A549 (cell line): ENCODE measurements at regions not wholly inside any gene's neighbourhood (a gene's known extent, or its start where the extent isn't known, plus 50 kb on each side); places are given as distances from the start of the nearest gene placed in this dataset.
A peak's percentile ranks its signal among the peaks of the same experiment; 100 is the strongest.
"Not testable (repeated sequence)": the region's sequence is repeated elsewhere in the genome, so short reads cannot be mapped to it uniquely, and the experiment has no call there.

Source experiments
- ATAC-seq, 2 experiments: fragments of 200-7000 bp in 1 of 2; fragments of >200 bp in 1 of 2; cut with Nextera tagmentation in 1 of 2; cut with Tn5 transposase in 1 of 2; 3 replicates each; pipeline versions ENCODE4 v1.8.0 to v1.9.1; 2018 to 2020; ENCODE audit warnings: mild to moderate bottlenecking in 1 of 2, moderate library complexity in 1 of 2
- CTCF ChIA-PET: fragments of 300-600 bp; sonication (Branson Sonifier 250); formaldehyde crosslinking; extraction: SDS; loops from one replicate; lab custom pipeline; 2021; ENCODE audit warnings: antibody characterized with exemption, inconsistent platforms; lab: Yijun Ruan, JAX
- POLR2A ChIA-PET: fragments of 350-600 bp; formaldehyde crosslinking; extraction: SDS; loops from one replicate; lab custom pipeline; 2021; ENCODE audit warnings: antibody characterized with exemption, inconsistent platforms; lab: Yijun Ruan, JAX
- DNase-seq, 2 experiments: peaks; one replicate each; pipeline versions ENCODE4 v3.0.0 to v3.0.0-alpha.2; 2011 to 2016; ENCODE audit warnings: low read depth in 1 of 2, low spot score in 1 of 2
- FAIRE-seq: peaks from 2 replicates; lab custom pipeline; 2011; peaks lifted over from hg19 to GRCh38; lab: Jason Lieb, UNC
- H3K27ac ChIP-seq, 2 experiments: fragments of >200 bp; sonication (Bioruptor Twin); formaldehyde crosslinking; 3 replicates each; pipeline ENCODE4 v1.5.1; 2016 to 2017
- H3K4me1 ChIP-seq: fragments of >200 bp; sonication (Bioruptor Twin); formaldehyde crosslinking; 3 replicates; pipeline ENCODE4 v1.6.1; 2016
- H3K4me2 ChIP-seq: fragments of >200 bp; sonication (Bioruptor Twin); formaldehyde crosslinking; 3 replicates; pipeline ENCODE4 v1.6.1; 2016
- H3K4me3 ChIP-seq: fragments of >200 bp; sonication (Bioruptor Twin); formaldehyde crosslinking; 3 replicates; pipeline ENCODE4 v1.5.1; 2016
- H3K9me3 ChIP-seq: fragments of >200 bp; sonication (Bioruptor Twin); formaldehyde crosslinking; 3 replicates; pipeline ENCODE4 v1.6.1; 2016
- CEBPB ChIP-seq, 2 experiments: fragments of >200 bp in 1 of 2; sonication (Bioruptor Twin) in 1 of 2; formaldehyde crosslinking in 1 of 2; IDR thresholded peaks; 2 replicates each; pipeline ENCODE4 v1.6.1; 2012 to 2016
- CHD2 ChIP-seq: fragments of 150-350 bp; IDR thresholded peaks from 2 replicates; pipeline ENCODE4 v1.6.1; 2014; ENCODE audit warnings: low read length; ENCODE audit not compliant: partially characterized antibody
- HDAC2 ChIP-seq: fragments of 200-600 bp; sonication (generic); IDR thresholded peaks from 2 replicates; pipeline ENCODE4 v1.6.1; 2016
- HEYL ChIP-seq: fragments of 250-450 bp; sonication (Bioruptor Pico); IDR thresholded peaks from 2 replicates; pipeline ENCODE4 v1.8.0; 2021; ENCODE audit warnings: mild to moderate bottlenecking, moderate library complexity
- MAFK ChIP-seq: fragments of 450-650 bp; IDR thresholded peaks from 2 replicates; pipeline ENCODE4 v1.6.1; 2014; ENCODE audit not compliant: partially characterized antibody
- TFCP2L1 ChIP-seq: fragments of 250-450 bp; sonication (Bioruptor Pico); IDR thresholded peaks from 2 replicates; pipeline ENCODE4 v1.5.0; 2021; ENCODE audit warnings: mild to moderate bottlenecking
- TP53 ChIP-seq: fragments of 250-450 bp; sonication (Bioruptor Pico); IDR thresholded peaks from 2 replicates; pipeline ENCODE4 v1.5.0; 2021; ENCODE audit warnings: mild to moderate bottlenecking, moderate library complexity
- USF2 ChIP-seq: fragments of 450-650 bp; IDR thresholded peaks from 2 replicates; pipeline ENCODE4 v1.6.1; 2014; ENCODE audit warnings: antibody characterized with exemption
- WGBS: methylation state at CpG from one replicate; pipeline ENCODE4 v1.1.6; 2017; ENCODE audit errors: missing lambda C conversion rate; 5-methylcytosine and 5-hydroxymethylcytosine counted together
- TF ChIP-seq, protein P1 (sequence below): IDR thresholded peaks from 2 replicates; pipeline ENCODE4 v1.6.1; 2012; ENCODE audit warnings: low read depth, borderline replicate concordance

DNA sequence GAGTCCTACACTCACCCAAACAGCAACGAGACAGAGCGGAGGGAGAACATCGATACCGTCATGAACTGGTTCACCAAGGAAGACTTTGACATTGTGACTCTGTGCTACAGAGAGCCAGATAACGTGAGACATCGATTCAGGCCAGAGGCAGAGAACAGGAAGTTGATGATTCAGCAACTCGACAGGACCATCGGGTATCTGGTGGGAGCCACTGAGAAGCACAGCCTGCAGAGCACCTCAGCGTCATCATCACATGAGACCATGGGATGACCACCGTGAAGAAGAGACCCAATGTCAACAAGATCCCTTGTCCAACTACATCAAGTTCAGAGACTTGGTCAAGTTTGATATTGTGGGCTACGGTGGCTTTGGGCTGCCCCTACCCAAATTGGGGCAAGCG lies 60.8 kb upstream of the DEFB108B start:
- WGBS: 76% methylated on average over 12 of the region's 12 CpGs
- H3K27ac ChIP-seq, POLR2A ChIA-PET, H3K4me3 ChIP-seq, H3K9me3 ChIP-seq, ATAC-seq, FAIRE-seq, H3K4me2 ChIP-seq, H3K4me1 ChIP-seq, CTCF ChIA-PET, DNase-seq: not testable (repeated sequence)
- TF ChIP-seq MAFK: peak; percentile 55

DNA sequence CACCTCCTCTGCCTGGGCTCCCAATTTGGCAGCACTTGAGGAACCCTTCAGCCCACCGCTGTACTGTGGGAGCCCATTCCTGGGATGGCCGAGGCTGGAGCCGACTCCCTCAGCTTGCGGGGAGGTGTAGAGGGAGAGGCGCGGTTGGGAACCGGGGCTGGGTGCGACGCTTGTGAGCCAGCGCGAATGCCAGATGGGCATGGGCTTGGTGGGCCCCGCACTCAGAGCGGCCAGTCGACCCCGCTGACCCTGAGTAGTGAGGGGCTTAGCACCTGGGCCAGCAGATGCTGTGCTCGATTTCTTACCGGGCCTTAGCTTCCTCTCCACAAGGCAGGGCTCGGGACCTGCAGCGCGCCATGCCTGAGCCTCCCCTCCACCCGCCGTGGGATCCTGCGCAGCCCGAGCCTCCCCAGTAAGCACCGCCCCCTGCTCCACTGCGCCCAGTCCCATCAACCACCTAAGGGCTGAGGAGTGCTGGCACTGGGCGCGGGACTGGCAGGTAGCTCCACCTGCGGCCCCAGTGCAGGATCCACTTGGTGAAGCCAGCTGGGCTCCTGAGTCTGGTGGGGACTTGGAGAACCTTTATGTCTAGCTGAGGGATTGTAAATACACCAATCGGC lies 58.3 kb upstream of the DEFB108B start:
- 87% methylated on average over 25 of the region's 30 CpGs for WGBS
- Histone ChIP-seq H3K4me2 (no peak overlapping the region), H3K27ac (no peak overlapping the region), H3K9me3 (no peaks in the 10 kb centered on the region), H3K4me3 (no peak overlapping the region), H3K4me1 (no peaks in the 10 kb centered on the region)
- DNase-seq: no peak
- no peak for ATAC-seq
- TF ChIP-seq USF2: no peak
- no peak for TF ChIP-seq TP53 (CRISPR knock-in tag)
- TF ChIP-seq CHD2: no peak
- no peak for TF ChIP-seq CEBPB (IDR thresholded peaks at IDR 0.05)
- TF ChIP-seq HEYL (CRISPR knock-in tag): no peak
- no peak for TF ChIP-seq TFCP2L1 (CRISPR knock-in tag)
- TF ChIP-seq, protein P1, sequence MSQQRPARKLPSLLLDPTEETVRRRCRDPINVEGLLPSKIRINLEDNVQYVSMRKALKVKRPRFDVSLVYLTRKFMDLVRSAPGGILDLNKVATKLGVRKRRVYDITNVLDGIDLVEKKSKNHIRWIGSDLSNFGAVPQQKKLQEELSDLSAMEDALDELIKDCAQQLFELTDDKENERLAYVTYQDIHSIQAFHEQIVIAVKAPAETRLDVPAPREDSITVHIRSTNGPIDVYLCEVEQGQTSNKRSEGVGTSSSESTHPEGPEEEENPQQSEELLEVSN: no peak
- no peak for TF ChIP-seq HDAC2
- ChIA-PET POLR2A (no interaction called here), CTCF (no interaction called here)
- no peak for FAIRE-seq

DNA sequence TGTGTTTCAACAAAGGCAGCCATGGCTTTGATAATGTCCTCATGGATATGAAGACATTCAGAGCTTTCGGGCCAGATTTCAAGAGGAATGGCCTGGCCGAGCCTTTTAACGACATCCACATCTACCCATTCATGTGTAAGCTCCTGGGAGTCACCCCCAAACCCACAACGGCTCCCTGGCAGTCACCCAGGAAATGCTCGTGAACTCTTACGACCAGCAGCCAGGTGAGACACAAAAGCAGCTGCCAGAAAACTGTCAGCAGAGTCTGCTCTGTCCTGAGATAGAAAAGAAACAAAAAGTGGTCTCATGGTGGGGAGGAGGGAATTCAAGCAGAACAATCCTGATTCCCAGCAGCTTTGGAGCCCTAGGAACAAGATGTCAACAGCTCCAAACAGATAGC lies 52.9 kb upstream of the DEFB108B start:
- H3K4me1 ChIP-seq, ATAC-seq, H3K27ac ChIP-seq, POLR2A ChIA-PET, FAIRE-seq, DNase-seq, H3K4me3 ChIP-seq, H3K4me2 ChIP-seq, H3K9me3 ChIP-seq: not testable (repeated sequence)
- 78% methylated on average over 6 of the region's 6 CpGs for WGBS
- CTCF ChIA-PET: interaction anchor here (1.1 kb wide), 1 partner anchor 31 kb away, joined by 3 read pairs; no protein-coding TSS in a partner anchor

DNA sequence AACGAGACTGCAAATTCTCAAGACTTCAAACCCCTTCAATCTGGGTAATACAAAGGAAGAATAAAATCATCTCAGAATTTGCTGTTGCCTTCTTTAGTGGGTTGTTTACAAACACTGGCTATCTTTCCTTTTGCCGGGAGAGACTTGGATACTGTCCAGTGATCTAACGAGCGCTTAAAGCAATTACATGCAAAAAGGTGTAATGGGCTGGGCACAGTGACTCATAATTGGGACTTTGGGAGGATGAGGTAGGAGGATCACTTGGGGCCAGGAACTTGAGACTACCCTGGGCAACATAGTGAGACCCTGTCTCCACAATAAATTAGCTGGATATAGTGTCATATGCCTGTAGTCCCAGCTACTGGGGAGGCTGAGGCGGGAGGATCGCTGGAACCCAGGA lies 52.2 kb upstream of the DEFB108B start:
- H3K27ac ChIP-seq, H3K4me3 ChIP-seq, H3K4me2 ChIP-seq, POLR2A ChIA-PET, DNase-seq, H3K4me1 ChIP-seq, ATAC-seq, FAIRE-seq, H3K9me3 ChIP-seq: not testable (repeated sequence)
- CTCF ChIA-PET: interaction anchor here (0.6 to 0.8 kb wide), 2 partner anchors 20 to 224 kb away, joined by 3 to 4 read pairs; no protein-coding TSS in a partner anchor
- WGBS: 37% methylated on average over 6 of the region's 6 CpGs

GRCh38 chr11:71781491-71781890 lies 51.5 kb upstream of the DEFB108B start:
- not testable (repeated sequence) for FAIRE-seq

GRCh38 chr11:71782229-71782861 lies 50.7 kb upstream of the DEFB108B start:
- 90% methylated on average over 13 of the region's 13 CpGs for WGBS
- ATAC-seq, POLR2A ChIA-PET, H3K4me3 ChIP-seq, DNase-seq, CTCF ChIA-PET, H3K27ac ChIP-seq, FAIRE-seq, H3K4me1 ChIP-seq, H3K9me3 ChIP-seq, H3K4me2 ChIP-seq: not testable (repeated sequence)

More at GRCh38 chr11:71781491-71781890, 51.5 kb upstream of the DEFB108B start:
- H3K4me3 ChIP-seq, H3K4me2 ChIP-seq, H3K9me3 ChIP-seq, H3K27ac ChIP-seq, DNase-seq, ATAC-seq, POLR2A ChIA-PET, CTCF ChIA-PET, H3K4me1 ChIP-seq: not testable (repeated sequence)
- WGBS: 84% methylated on average over 5 of the region's 5 CpGs
